GM18861 (cell line): ENCODE measurements at regions not wholly inside any gene's neighbourhood (a gene's known extent, or its start where the extent isn't known, plus 50 kb on each side); places are given as distances from the start of the nearest gene placed in this dataset.

Experiments
- ATAC-seq: cut with Tn5 transposase; IDR thresholded peaks from one replicate; pipeline ENCODE4 v1.9.1; 2021; ENCODE audit not compliant: unreplicated experiment

DNA sequence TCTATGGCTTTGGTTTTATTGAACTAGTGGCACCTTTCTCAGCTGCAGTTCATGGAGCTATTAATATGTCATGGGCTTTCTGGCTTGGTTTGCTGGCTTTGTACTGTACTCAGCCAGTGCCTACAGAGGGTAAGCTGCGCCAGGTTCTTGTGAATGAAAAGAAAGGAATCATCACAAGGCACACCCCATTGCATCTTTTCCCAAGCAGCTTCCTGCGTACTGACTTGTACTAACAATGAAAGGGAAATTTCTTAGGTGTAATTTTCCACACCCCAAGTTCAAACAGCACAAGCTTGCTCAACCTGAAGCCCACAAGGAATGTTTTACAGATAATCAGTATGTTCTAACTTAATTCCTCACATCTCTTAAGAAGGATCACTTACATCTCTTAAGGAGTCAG lies 78.0 kb upstream of the TNFSF18 start:
- ATAC-seq = no peak

GRCh38 chr1:173127369-173128307 lies 76.9 kb upstream of the TNFSF18 start:
- no peak for ATAC-seq

- no peak for ATAC-seq
Observed at GRCh38 chr1:173126421-173126820, 75.7 kb upstream of the TNFSF18 start.

GRCh38 chr1:173122958-173123852 lies 72.5 kb upstream of the TNFSF18 start:
- no peak for ATAC-seq

DNA sequence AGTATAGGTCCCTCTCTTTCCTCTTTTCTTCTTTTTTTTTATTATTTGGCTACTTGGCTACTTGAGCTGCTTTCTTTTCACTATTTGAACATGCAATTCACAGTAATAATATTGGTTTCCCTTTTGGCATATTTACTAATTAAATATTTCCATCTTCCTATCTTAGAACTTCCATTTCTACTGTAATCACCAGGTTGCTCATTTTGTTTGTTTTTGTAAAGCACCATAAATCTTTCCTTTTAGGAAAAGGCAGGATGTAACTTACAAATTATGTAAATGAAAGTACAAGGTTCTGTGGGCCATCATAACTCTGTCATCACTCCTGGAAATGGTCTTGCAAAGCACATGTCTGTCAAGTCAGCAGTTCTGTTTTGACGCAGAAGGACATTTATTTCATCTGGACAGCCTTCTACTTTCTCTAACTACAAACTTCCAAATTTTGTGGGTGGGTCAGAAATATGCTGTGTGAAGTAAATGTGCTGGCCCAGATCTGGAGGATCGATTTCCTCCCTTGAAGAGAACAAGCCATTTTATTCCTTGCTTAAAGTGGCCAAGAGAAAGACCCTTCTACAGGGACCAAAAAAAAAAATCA lies 71.7 kb upstream of the TNFSF18 start:
- ATAC-seq = no peak

GRCh38 chr1:173118404-173118803 lies 67.7 kb upstream of the TNFSF18 start:
- no peak for ATAC-seq

DNA sequence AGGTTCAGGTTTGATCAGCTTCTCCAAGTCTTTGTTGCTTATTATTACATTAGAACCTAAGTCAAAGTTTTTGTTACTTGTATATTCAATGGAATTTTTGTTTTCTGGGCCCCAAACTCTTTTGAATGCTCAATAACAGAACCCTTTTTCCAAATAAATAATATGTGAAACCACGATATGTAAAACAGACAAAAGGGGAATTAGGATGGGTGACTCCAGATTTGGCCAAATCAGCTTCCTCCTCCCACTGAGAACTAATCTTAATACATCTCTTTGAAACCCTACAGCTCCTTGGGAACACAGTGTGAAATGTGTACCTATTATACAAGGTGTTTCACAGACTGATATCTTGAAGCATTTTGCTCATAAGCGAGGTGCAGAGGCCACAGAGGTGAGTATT lies 67.0 kb upstream of the TNFSF18 start:
- no peak for ATAC-seq

- no peak for ATAC-seq
Observed at GRCh38 chr1:173117108-173117633, 66.4 kb upstream of the TNFSF18 start.

- no peak for ATAC-seq
Observed at GRCh38 chr1:173114346-173114745, 63.6 kb upstream of the TNFSF18 start.

DNA sequence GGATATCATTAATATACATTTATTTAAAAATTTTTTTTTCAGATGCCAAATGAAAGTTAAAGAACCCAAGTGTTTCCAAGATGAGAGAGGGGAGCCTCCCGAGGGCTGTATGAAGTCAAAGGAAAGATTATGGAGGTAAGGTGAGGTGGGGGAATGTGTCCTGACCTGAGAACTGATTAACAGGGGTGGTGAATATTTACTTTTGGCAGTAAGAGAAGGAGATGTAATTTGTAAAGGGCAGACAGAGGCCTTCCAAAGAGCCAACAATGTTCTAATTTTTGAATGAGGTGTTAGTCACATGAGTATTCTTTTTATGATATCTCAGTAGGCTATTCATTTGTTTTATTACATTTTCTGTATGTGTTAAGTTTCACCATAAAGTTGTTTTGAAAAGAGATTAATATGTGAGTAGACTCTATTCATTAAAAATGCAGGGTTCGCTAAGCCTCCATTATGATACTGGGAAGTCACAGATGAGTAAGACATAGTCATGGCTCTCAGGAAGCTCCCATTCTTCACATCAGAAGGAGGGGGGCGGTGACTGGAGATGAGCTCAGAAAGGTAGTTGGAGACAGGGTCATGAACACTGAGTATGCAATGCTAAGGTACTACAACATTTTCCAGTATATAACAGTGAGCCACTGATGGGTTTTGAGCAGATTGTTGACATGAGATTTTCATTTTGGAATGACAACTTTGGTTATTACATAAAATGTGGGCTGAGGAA lies 62.4 kb upstream of the TNFSF18 start:
- no peak for ATAC-seq

DNA sequence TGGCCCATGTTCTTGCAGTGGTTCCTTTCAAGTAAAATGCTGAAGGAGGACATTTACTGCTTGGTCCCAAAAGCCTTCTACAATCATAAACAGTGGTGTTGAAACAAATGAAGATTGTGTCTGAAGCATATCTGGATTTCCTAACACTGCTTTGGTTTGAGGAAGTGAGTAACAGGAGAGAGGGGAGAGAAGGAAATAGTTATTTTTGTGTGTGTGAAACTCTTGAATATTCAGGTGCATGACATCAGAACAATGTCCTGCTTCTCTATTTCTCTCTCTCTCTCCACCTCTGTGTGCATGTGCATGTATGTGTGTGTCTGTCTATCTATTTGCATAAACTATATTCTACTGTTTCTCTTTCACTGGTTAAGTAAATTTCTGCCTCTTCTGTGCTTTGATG lies 61.4 kb upstream of the TNFSF18 start:
- peak; percentile 86 for ATAC-seq

DNA sequence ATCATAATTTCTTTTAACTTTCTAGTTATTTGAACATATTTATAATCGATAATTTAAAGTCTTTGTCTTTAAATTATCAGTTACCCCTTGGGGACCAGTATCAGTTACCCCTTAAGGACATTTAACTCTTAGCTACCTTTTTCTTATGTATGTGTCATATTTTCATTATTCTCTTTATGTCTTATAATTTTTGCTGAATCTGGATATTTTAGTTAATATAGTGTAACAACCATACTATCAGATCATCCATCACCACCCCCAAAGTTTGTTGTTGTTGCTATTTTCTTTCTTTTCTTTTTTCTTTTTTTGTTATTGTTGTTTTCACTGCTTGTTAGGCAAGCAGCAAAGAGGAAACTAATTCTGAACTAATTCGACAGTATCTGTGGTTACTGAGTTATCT lies 57.0 kb upstream of the TNFSF18 start:
- ATAC-seq = no peak

- ATAC-seq = no peak
Observed at GRCh38 chr1:173103006-173103405, 52.3 kb upstream of the TNFSF18 start.

GRCh38 chr1:173101589-173101988 lies 50.8 kb upstream of the TNFSF18 start:
- no peak for ATAC-seq

DNA sequence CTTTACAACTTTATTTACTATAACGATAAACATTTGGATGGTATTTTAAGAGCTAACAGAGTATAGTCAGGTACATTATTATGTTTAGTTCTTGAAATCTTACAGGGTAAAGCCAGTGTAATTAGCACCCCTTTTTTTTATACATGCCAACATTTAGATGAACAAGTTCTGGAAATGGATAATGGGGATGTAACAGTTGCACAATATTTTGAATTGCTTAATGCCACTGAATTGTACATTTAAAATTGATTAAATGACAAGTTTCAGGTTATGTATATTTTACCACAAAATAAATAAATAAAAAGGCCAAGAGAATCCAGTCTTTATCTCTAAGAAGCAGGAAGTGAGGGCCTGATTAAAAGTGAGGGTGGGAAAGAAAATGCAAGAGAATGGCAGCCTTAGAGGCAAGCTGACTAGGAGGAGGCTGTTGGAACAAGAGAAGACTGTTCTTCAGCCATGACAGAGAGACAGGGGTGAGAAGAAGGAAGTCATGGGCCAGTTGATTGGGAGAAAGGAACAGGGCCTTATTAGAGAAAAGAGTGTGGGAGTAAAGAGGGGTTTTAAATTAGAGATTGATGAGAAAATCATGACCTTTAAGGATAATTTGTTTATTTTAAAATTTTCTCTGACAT lies 49.9 kb upstream of the TNFSF18 start:
- ATAC-seq = no peak
